C4-2B (cell line): ENCODE measurements at regions not wholly inside any gene's neighbourhood (a gene's known extent, or its start where the extent isn't known, plus 50 kb on each side); places are given as distances from the start of the nearest gene placed in this dataset.

Experiments used
- CTCF ChIP-seq: fragments of 450-650 bp; conservative IDR thresholded peaks from 2 replicates; pipeline ENCODE4 v1.5.1; 2017; ENCODE audit warnings: mild to moderate bottlenecking
- ZFX ChIP-seq: fragments of 450-650 bp; IDR thresholded peaks from 2 replicates; pipeline ENCODE4 v1.6.1; 2017

DNA sequence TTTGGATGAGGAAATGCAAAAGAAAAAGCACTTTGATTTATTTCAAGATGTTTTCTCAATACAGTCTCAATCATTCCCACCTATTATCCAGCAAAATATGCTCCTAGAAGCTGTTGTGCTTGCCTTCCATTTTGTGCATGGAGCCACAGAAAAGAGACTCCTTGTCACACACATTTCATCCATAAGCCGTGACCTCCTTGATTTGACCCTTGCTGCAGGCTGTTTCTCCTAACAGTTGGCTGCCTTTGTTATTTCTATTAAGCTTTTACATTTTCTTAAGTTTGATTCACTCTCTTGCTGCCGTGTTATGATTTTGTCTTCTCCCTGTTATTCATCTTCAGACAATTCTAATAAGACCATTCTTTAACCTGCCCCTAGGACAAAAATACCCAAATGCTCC, 124.2 kb upstream of the PLAAT1 start:
- TF ChIP-seq CTCF (no peak), ZFX (no peak)
